ENCODE measurements at regions not wholly inside any gene's neighbourhood (a gene's known extent, or its start where the extent isn't known, plus 50 kb on each side); places are given as distances from the start of the nearest gene placed in this dataset.
"Not testable (repeated sequence)": the region's sequence is repeated elsewhere in the genome, so short reads cannot be mapped to it uniquely, and the experiment has no call there.

DNA sequence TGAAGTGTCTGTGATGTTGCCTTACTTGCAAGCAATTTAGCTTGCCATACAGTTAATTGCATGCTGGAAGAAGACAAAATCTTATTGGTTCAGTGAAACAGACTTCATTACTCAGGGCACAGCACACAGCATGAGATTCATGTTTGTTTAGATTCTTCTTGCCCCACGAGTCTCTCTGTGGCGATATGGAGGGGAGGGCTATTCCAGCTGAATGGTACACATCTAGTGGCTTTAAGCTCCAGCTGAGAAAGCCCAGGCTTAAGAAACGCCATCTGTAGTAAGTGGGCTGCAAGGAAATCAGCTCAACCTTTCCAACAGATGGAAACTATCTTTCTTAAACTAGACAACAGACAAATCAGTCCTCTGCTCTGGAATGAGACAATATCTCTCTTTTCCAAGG, 1022.0 kb downstream of the NCAM2 start:
- DNase-seq (ENCODE audit: low spot score): no peak

DNA sequence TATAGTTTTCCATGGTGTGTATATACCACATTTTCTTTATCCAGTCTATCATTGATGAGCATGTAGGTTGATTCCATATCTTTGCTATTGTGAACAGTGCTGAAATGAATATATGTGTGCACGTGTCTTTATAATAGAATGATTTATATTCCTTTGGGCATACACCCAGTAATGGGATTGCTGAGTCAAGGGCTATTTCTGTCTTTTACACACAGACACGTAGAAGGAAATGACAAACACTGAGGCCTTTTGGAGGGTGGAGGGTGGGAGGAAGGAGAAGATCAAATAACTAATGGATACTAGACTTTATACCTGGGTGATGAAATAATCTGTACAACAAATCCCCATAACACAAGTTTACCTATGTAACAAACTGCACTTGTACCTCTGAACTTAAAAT, 1025.7 kb downstream of the NCAM2 start:
- not testable (repeated sequence) for DNase-seq (ENCODE audit: low spot score)

DNA sequence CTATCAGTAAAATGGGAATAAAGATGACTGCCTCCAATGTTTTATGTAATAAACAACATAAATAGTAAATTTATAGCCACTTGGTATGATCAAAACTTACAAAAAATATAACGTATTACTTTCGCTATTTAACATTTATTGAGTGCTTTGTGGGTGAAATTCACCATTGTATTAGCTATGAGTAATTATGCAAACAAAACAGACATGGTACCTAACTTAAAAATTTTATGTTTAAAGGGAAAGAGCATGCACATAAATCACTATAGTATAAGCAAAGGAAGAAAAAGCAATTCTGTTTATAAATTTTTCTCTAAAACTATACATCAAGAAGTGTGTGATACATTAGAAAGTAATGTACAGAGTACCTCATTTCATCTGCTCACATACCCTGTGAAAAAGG, 1046.2 kb downstream of the NCAM2 start:
- no peak for DNase-seq (ENCODE audit: low spot score)

DNA sequence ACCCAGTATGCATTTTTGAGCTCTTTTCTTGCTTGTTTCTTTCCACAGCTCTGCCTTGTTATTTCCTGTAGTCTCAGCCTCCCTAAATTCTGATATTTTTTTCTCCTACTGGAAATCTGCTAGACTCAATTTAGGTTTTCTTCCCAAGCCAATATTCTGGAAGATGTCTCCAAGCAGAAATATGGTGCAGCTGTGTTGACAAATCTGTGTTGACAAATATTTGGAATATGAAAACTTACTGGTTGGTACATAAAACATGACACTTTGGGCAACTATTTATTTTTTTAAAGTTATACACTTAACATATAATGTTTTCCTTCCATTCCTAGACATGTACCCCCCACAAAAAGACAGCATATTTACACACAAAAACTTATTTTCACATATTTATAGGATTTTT, 1048.4 kb downstream of the NCAM2 start:
- DNase-seq (ENCODE audit: low spot score): no peak

DNA sequence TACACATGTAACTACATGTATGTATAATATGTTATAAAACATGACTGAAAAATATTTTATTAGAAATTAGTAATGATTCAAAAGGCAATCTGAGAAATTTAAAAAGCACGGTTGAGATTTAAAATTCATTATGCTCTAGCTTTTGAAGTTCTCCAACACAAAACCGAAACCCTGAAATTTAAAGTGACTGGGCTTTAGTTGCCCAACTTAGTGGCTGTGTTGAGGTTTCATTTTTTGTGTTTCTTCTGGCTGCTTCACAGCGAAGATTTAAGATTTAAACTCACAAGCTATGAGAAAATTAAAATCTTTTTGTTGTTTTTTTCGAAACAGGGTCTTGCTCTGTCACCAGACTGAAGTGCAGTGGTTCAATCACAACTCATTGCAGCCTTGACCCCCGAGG, 1058.7 kb downstream of the NCAM2 start:
- DNase-seq (ENCODE audit: low spot score): no peak

DNA sequence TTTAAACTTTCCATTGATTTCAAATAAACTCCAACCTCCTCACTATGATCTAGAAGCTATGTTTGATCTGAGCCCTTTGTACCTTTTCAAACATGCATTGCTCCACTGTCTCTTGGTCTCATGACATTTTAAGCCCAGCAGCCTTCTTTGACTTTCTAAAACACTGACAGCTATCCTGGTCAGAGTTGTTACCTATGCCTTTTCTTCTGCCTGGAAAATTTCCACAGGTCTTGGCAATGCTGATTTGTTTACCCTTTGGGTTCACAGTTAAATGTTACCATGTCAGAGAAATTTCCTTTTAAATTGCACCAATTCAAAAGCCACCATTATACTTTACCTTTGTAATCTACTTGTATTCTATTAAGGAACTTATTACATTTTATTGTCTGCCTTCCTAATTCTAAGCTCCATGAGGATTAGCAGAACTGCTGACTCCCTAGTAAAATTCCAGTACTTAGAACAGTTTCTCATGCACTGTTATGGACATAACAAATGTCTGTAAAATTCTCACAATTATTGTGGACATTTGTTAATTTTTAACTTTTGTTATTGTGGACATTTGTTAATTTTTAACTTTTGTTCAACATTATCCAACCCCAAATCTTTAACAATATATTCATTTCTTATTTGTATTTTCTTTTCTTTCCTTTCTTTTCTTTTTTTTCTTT, 1064.4 kb downstream of the NCAM2 start:
- DNase-seq (ENCODE audit: low spot score): no peak

DNA sequence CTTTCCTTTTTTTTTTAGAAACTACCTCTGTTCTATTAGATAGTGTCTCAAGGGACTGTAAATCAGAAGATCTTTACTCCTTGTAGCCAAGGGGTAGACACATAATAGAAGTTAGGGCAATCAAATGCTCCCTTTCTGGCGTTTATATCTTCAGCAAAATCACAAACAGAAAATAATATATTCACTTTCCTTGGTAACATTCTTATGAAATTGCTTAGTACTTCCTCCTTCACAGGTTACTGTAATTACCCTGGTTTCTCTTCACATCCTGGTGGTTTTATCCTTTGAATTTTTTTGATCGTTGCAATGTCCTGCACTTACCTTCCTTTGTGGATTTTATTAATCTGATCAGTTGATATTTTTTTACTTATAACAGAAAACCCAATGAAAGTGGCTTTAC, 1064.9 kb downstream of the NCAM2 start:
- DNase-seq (ENCODE audit: low spot score): no peak

DNA sequence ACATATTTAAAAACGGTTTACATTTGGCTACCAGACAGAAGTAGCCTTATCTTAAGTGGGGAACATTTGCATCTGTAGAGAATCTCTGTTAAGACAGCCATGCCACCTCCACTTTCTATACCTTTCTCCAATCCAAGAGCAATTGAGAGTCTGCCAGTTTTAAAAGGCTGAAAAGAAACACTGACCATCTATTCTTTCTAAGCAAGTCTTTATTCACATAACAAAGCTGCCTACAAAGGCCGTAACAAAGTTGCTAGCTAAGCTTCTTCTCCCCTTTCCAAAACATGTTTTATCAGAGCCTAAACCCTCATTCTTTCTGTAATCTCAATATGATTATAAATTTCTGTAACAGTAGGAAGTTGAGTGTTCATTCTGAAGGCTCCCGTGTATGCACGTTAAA, 1078.3 kb downstream of the NCAM2 start:
- DNase-seq (ENCODE audit: low spot score): no peak

DNA sequence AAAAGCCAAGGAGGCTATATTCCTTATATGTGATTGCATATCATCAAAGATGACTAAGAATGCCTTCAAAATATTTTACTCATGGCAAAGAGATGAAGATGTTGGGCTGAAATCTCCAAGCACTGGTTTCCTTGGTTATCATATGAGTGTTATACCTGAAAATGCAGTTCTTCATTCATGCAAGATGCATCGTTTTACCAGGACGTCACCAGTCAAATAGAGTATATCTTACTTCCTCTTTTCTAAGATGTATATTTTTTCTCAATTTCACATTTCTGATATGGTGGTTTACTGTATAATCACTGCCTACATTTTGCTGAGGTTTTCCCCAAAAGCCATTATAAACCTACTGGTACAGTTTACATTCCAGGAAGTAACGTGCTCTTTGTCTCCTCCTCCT, 1085.7 kb downstream of the NCAM2 start:
- no peak for DNase-seq (ENCODE audit: low spot score)

DNA sequence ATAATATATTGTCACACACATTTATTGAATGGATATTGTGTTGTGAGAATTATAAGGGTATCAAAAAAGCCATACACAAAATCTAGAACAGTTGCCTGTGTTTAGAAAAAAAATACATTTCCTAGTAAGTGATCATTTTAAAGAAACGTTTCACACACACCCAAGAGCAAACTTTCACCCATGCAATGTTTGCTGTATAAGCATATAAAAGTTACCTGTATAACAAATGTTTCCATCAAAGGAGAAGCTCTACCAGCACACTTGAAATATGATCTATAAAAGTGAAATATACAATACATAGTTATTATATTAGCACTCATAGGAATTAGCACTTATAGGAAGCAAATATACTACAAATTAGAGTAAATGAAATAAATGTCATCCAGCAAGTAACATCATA, 1098.1 kb downstream of the NCAM2 start:
- DNase-seq (ENCODE audit: low spot score): no peak

DNA sequence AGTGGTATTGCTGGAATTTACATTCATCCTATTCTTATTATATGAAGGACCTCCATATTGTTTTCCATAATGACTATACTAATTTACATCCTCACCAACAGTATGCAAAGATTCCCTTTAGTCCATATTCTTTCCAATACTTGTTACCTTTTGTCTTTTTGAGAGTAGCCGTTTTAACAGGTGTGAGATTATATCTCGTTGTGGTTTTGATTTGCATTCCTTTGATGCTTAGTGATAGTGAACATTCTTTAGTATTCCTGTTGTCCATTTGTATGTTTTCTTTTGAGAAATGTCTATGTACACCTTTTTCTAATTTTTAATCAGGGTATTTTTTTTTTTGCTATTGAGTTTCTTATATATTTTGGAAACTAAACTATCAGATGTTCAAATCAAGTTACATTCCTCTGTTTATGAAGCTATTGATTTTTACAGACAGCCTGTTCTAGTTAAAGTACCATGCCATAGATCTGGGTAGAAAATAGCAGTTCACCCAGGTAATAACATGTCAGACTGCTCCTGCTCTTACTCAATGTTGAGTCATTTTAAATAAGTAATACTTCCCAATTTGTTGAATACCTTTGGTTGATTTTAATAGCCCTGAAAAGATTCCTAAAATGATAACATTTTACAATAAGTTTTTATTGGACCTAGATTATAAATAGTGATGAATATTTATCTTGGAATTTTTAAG, 1108.7 kb downstream of the NCAM2 start:
- no peak for DNase-seq (ENCODE audit: low spot score)

DNA sequence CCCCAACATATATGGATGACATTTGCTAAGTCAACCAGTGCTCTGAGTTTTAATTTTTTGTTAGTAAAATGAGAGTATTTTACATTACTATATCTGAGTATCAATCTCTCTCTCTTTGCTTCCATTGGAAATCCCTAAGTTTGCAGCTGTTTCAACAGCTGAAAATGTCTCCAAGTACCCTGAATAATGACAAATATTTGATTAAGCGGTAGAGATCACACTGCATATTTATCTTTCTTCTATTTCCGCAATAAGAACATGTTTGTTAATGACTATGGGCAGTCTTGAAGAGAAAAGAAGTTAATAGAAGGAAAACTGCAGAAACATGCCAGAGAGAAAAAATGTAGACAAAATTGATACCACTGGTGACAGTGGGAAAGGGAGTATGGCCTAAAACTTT, 1117.5 kb downstream of the NCAM2 start:
- DNase-seq (ENCODE audit: low spot score): no peak

DNA sequence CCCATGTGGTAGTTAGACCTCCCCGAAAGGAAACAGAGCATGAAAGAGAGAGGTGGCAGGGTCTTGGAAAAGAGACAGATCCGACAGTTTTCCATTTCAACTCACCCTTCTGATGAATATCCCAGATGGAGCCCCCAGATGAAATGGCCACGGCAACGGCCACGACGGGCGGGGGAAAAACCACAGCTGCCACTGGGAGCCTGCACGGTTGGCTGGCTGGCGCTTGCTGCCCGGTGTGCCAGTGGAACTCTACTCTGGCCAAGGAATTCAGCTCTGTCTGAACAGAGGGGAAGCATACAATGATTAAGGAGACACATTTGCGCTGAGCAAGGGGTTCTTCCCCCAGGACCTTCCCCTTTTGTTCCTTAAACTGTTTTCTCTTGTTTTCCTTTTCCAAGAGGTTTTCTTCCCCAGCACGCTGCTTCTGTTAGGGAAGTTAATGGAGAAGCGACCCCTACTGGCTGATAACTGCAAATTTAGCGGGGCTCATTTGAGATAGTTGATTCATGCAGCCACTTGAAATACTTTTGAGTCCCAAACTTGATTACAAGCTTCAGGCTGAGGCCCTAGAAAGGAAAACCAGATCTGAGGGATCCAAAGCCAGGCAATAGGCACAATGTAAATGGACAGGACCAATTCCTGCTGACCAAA, 1122.5 kb downstream of the NCAM2 start:
- DNase-seq (ENCODE audit: low spot score): no peak

DNA sequence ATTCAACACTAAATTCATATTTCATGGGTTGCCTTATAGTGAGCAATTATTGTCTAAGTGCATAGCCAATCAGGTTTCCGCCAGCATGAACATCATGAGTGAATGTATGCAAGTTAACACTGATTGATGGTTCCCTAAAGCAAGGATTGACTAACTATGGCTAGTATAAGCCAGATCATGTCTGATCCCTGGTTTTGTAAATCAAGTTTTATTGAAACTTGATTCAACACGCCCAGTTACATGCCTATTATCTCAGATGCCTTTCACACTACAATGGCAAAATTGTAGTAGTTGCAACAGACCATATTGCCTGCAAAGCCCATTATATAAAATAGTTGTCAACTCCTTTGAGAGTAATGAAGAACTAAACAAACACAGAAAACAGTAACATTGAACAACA, 1127.4 kb downstream of the NCAM2 start:
- DNase-seq (ENCODE audit: low spot score): no peak

DNA sequence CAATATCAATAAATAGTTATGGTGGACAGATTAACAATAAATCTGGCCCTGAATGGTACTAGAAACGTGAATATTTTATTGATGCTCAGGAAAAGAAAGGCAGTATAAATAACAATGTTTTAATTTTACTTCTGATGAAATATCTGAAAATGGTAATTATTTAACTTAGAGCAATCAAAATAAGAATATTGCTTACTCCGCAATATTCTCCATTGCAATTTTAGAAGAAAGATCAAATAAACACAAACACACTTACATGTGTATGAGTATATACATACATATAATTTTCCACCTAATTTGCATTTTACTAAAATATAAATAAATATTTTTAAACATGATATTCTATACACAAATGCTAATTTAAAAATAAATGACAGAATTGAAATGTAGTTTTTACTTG, 1130.5 kb downstream of the NCAM2 start:
- DNase-seq (ENCODE audit: low spot score): no peak

DNA sequence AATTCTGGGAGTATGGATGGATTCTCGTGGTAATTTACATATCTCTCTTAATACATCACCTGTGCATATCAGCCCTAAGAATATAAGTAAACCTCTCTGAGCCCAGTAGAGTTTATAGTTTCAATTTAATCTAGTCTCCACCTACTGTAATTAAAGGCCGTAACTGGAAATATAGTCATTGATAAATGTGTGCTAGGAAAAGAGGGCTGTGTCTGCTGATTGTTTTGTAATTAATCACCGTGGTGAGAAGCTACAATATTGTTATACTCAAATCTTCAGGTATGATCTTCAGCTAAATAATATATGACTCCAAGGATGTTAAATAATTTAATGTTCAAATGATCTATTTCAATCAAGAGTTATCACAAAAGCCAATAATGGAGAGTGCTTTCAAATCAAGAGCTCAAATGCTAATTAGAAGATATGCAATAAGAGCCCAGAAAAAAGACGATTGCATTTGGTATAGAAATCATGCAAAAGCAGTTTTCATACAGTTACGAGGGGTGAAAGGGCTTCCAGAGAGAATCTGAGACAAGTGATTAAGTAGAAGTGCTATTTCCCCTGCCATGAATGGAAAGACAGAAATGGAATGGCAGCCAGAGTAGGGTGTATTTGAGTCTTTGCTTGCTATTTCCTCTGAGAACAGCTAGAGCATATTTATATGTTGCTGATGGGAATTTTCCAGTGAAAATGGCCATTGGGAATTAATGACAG, 1134.3 kb downstream of the NCAM2 start:
- DNase-seq (ENCODE audit: low spot score): no peak

DNA sequence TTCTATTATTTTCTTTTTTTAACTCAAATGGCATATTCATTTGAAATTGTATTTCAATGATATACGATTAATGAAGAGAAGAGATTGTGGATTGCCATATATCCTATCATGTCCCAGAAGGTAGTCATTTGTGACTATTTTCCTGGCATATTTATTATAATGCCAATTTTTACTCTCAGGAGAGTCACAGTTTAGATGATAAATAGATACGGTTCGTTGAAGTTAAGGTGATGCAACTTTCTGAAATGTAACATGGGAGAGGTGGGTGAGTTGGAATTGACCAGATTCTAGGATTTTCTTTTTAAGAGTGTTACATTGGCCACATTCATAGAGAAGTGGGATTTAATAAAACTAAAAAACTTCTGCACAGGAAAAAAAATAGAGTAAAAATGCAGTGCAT, 1138.5 kb downstream of the NCAM2 start:
- DNase-seq (ENCODE audit: low spot score): no peak

DNA sequence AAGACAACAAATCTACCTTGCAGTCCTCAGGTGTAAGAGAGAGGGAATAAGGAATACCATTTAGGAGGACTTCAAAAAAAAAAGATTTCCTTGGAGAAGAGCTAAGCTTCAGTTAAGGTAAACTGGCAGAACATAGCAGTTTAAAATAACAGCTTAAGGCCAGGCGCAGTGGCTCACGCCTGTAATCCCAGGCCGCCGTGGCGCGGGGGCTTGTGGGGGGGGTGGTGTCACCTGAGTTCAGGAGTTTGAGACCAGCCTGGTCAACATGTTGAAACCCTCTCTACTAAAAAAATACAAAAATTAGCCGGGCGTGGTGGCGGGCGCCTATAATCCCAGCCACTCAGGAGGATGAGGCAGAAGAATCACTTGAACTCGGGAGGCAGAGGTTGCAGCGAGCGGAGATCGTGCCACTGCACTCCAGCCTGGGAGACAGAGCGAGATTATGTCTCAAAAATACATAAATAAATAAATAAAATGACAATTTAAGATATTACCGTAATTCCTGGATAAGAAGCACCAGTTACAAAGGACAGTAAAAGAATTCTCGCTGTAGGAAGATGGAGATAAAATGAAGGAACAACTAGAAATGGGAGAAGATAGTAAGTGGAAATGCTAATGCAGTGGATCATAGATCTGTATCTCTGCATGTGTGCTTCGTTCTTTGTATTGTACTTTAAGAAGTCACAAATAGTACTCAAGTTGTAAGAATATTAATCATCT, 1140.2 kb downstream of the NCAM2 start:
- DNase-seq (ENCODE audit: low spot score): no peak

DNA sequence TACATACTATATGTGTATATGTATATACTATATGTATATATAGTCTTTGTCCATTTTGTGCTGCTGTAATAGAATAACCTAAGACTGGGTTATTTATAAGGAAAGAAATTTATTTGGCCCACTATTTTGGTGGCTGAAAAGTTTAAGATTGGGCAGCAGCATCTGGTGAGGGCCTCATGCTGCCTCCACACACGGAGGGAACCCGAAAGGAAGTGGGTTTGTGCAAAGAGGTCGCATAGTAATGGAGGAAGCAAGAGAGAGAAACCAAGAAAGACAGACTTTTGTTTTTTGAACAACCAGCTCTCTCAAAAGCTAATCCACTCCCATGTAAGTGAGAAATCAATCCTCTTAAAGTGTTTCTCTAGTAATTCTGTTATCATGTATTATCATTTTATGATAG, 1147.3 kb downstream of the NCAM2 start:
- no peak for DNase-seq (ENCODE audit: low spot score)

DNA sequence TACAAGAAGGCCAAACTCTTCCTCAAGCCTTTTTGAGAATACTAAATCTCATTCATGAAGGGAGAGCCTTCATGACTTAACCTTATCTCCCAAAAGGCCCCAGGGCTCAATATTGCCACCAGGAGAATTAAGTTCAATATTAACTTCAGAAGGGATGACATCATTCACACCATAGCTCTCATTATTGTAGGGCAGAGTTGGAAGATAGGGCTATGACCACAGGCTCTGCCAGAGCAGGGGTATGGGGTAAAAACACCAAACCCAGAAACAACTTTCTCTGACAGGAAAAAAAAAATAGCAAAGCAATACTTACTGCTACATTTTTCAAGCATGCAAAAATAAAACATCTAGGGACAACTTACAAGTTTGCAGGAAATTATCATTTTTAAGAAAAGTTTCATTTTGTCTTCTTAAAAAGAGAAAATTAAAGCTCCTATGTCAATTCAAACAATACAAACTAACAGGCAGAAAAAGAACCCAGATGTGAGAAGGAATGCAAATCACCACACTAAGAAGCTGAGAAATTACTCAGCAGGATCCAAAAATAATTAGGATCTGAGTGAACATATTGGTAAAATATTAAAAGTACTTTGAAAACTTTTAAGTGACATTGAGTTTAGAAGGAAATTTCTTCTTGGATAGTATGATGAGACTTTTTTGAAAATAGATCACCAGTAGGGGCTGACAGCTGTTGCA, 1156.5 kb downstream of the NCAM2 start:
- no peak for DNase-seq (ENCODE audit: low spot score)

DNA sequence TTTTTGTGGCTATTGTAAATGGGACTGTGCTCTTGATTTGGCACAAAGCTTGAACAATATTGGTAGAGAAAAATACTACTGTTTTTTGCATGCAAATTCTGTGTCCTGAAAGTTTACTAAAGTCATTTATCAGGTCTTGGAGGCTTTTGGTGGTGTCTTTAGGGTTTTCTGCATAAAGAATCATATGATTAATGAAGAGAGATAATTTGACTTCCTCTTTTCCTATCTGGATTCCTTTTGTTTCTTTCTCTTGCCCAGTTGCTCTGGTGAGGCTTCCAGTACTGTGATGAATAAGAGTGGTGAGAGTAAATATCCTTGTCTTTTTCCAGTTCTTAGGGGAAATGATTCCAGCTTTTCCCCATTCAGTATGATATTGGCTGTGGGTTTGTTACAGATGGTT, 1166.7 kb downstream of the NCAM2 start:
- no peak for DNase-seq (ENCODE audit: low spot score)

DNA sequence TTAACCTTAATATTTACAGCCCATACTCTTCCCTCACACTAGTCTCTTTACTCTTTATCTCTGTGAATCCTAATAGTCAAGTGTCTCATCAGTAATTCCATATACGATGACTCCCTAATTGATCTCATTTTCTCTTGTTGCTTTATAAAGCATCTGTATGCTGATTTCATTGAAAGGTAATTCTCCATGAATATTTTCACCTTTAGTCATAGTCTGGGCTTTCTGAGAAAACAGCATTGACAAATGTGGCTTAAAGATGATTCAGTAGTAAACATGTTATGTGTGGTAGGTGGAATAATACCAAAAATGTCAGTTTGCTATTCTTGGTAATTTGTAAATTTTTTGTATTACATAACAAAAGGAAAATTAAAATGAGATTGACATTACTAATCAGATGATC, 1176.5 kb downstream of the NCAM2 start:
- DNase-seq (ENCODE audit: low spot score): no peak

All from hematopoietic multipotent progenitor cell treated with erythropoietin and hydrocortisone succinate and interleukin-3 and kit ligand, for 15 days (in vitro differentiated cells).